MM.1S (cell line): ENCODE measurements at regions not wholly inside any gene's neighbourhood (a gene's known extent, or its start where the extent isn't known, plus 50 kb on each side); places are given as distances from the start of the nearest gene placed in this dataset.

Experiments used
- DNase-seq: peaks from one replicate; pipeline ENCODE4 v3.0.0-alpha.2; 2015
- H2AFZ ChIP-seq: fragments of 300-600 bp; sonication (generic); 2 replicates; pipeline ENCODE4 v1.6.0; 2016; ENCODE audit warnings: antibody characterized with exemption, low read length
- H3F3A ChIP-seq: fragments of 300-600 bp; sonication (generic); 2 replicates; pipeline ENCODE4 v1.6.1; 2016; ENCODE audit warnings: mild to moderate bottlenecking, antibody characterized with exemption, low read length, moderate library complexity, mixed read lengths; ENCODE audit not compliant: insufficient read depth
- H3K27ac ChIP-seq: fragments of 300-600 bp; sonication (generic); 2 replicates; pipeline ENCODE4 v1.5.1; 2016; ENCODE audit warnings: mild to moderate bottlenecking, low read length
- H3K27me3 ChIP-seq: fragments of 300-600 bp; sonication (generic); replicated peaks from 2 replicates; pipeline ENCODE4 v1.6.0; 2016; ENCODE audit warnings: low read length; ENCODE audit not compliant: insufficient read depth
- H3K36me3 ChIP-seq: fragments of 300-600 bp; sonication (generic); replicated peaks from 2 replicates; pipeline ENCODE4 v1.6.1; 2016; ENCODE audit warnings: mild to moderate bottlenecking, low read length, mixed read lengths; ENCODE audit not compliant: insufficient read depth
- H3K4me1 ChIP-seq: fragments of 300-600 bp; sonication (generic); 2 replicates; pipeline ENCODE4 v1.6.1; 2016; ENCODE audit warnings: low read length, mixed read lengths
- H3K4me2 ChIP-seq: fragments of 300-600 bp; sonication (generic); 2 replicates; pipeline ENCODE4 v1.6.0; 2016; ENCODE audit warnings: low read depth, low read length
- H3K4me3 ChIP-seq: fragments of 300-600 bp; sonication (generic); 2 replicates; pipeline ENCODE4 v1.5.1; 2016; ENCODE audit warnings: low read length, mixed read lengths
- H3K79me2 ChIP-seq: fragments of 300-600 bp; sonication (generic); 2 replicates; pipeline ENCODE4 v1.6.1; 2016; ENCODE audit warnings: mixed run types, low read length, mixed read lengths
- H3K9ac ChIP-seq: fragments of 300-600 bp; sonication (generic); 2 replicates; pipeline ENCODE4 v1.6.1; 2016; ENCODE audit warnings: low read length, mixed read lengths
- H3K9me2 ChIP-seq: fragments of 300-600 bp; sonication (generic); replicated peaks from 2 replicates; pipeline ENCODE4 v1.6.1; 2016; ENCODE audit warnings: mild to moderate bottlenecking, low read length, mixed read lengths; ENCODE audit not compliant: insufficient read depth
- H3K9me3 ChIP-seq: fragments of 300-600 bp; sonication (generic); replicated peaks from 2 replicates; pipeline ENCODE4 v1.6.1; 2016; ENCODE audit warnings: mild to moderate bottlenecking, low read length, mixed read lengths; ENCODE audit not compliant: insufficient read depth
- H4K20me1 ChIP-seq: fragments of 300-600 bp; sonication (generic); 2 replicates; pipeline ENCODE4 v1.6.1; 2016; ENCODE audit warnings: mild to moderate bottlenecking, low read length, moderate library complexity, mixed read lengths; ENCODE audit not compliant: insufficient read depth
- CTCF ChIP-seq: fragments of 300-600 bp; sonication (generic); IDR thresholded peaks from 2 replicates; pipeline ENCODE4 v1.5.1; 2016; ENCODE audit warnings: antibody characterized with exemption, low read length, mixed read lengths
- EZH2 ChIP-seq: fragments of 300-600 bp; sonication (generic); optimal IDR thresholded peaks from 2 replicates; pipeline ENCODE3; 2017; ENCODE audit warnings: low read depth, mild to moderate bottlenecking, antibody characterized with exemption, low read length, mixed read lengths
- EZH2phosphoT487 ChIP-seq: fragments of 300-600 bp; sonication (generic); IDR thresholded peaks from 2 replicates; pipeline ENCODE4 v1.6.1; 2018; ENCODE audit warnings: antibody characterized with exemption, low read length

- Histone ChIP-seq H3F3A (no peaks in the 10 kb centered on the region), H3K36me3 (no peaks in the 10 kb centered on the region), H3K9me3 (no peaks in the 10 kb centered on the region), H3K4me3 (no peak overlapping the region), H3K4me1 (no peaks in the 10 kb centered on the region), H3K27me3 (no peaks in the 10 kb centered on the region), H2AFZ (no peak overlapping the region), H3K79me2 (no peaks in the 10 kb centered on the region), H3K4me2 (no peak overlapping the region), H3K9me2 (no peaks in the 10 kb centered on the region), H4K20me1 (no peaks in the 10 kb centered on the region), H3K27ac (no peak overlapping the region), H3K9ac (no peak overlapping the region)
- no peak for DNase-seq
- TF ChIP-seq CTCF (no peak), EZH2 (no peak), EZH2phosphoT487 (no peak)
Observed at GRCh38 chr2:150141226-150142001, 346.1 kb downstream of the RND3 start.

- no peaks in the 10 kb centered on the region for H3K9me2 ChIP-seq
- DNase-seq = no peak
- H3K27ac ChIP-seq = no peak overlapping the region
- H3K4me2 ChIP-seq = no peak overlapping the region
- no peaks in the 10 kb centered on the region for H3K9me3 ChIP-seq
- TF ChIP-seq CTCF (no peak), EZH2phosphoT487 (no peak), EZH2 (no peak)
- H4K20me1 ChIP-seq = no peaks in the 10 kb centered on the region
- H3K4me3 ChIP-seq = no peak overlapping the region
- no peak overlapping the region for H2AFZ ChIP-seq
- H3K79me2 ChIP-seq = no peaks in the 10 kb centered on the region
- no peaks in the 10 kb centered on the region for H3K36me3 ChIP-seq
- H3K4me1 ChIP-seq = no peaks in the 10 kb centered on the region
- H3K9ac ChIP-seq = no peak overlapping the region
- no peaks in the 10 kb centered on the region for H3F3A ChIP-seq
- no peaks in the 10 kb centered on the region for H3K27me3 ChIP-seq
Observed at GRCh38 chr2:150140777-150141176, 346.7 kb downstream of the RND3 start.

- H3K27ac ChIP-seq = no peak overlapping the region
- H3K9me3 ChIP-seq = no peaks in the 10 kb centered on the region
- DNase-seq = no peak
- H3K4me3 ChIP-seq = no peak overlapping the region
- H3F3A ChIP-seq = no peaks in the 10 kb centered on the region
- H2AFZ ChIP-seq = no peak overlapping the region
- no peaks in the 10 kb centered on the region for H3K79me2 ChIP-seq
- H4K20me1 ChIP-seq = no peaks in the 10 kb centered on the region
- peaks cover 6% of the 10 kb centered on the region for H3K4me1 ChIP-seq
- no peaks in the 10 kb centered on the region for H3K27me3 ChIP-seq
- no peaks in the 10 kb centered on the region for H3K36me3 ChIP-seq
- H3K4me2 ChIP-seq = no peak overlapping the region
- no peaks in the 10 kb centered on the region for H3K9me2 ChIP-seq
- H3K9ac ChIP-seq = no peak overlapping the region
- TF ChIP-seq CTCF = no peak
- no peak for TF ChIP-seq EZH2phosphoT487
Observed at GRCh38 chr2:150138587-150138986, 348.9 kb downstream of the RND3 start.
